Stromal cell of bone marrow (primary cell): ENCODE measurements at regions not wholly inside any gene's neighbourhood (a gene's known extent, or its start where the extent isn't known, plus 50 kb on each side); places are given as distances from the start of the nearest gene placed in this dataset.
"Not testable (repeated sequence)": the region's sequence is repeated elsewhere in the genome, so short reads cannot be mapped to it uniquely, and the experiment has no call there.

Source experiments
- DNase-seq: peaks from one replicate; pipeline ENCODE4 v3.0.0-alpha.2; 2012; ENCODE audit warnings: low read depth

GRCh38 chr14:40368314-40368713 lies 936.1 kb upstream of the FBXO33 start:
- no peak for DNase-seq

GRCh38 chr14:40367717-40368116 lies 935.5 kb upstream of the FBXO33 start:
- no peak for DNase-seq

- DNase-seq, result no peak
Observed at GRCh38 chr14:40365305-40365704, 933.1 kb upstream of the FBXO33 start.

GRCh38 chr14:40362856-40363255 lies 930.6 kb upstream of the FBXO33 start:
- no peak for DNase-seq

- no peak for DNase-seq
Observed at GRCh38 chr14:40354754-40355153, 922.5 kb upstream of the FBXO33 start.

GRCh38 chr14:40348104-40348503 lies 915.9 kb upstream of the FBXO33 start:
- not testable (repeated sequence) for DNase-seq

GRCh38 chr14:40347675-40348074 lies 915.4 kb upstream of the FBXO33 start:
- DNase-seq, result no peak

- DNase-seq, result no peak
Observed at GRCh38 chr14:40346275-40346674, 914.0 kb upstream of the FBXO33 start.

- no peak for DNase-seq
Observed at GRCh38 chr14:40345334-40345733, 913.1 kb upstream of the FBXO33 start.

- DNase-seq, result no peak
Observed at GRCh38 chr14:40340708-40341107, 908.5 kb upstream of the FBXO33 start.

- no peak for DNase-seq
Observed at GRCh38 chr14:40336846-40337245, 904.6 kb upstream of the FBXO33 start.

GRCh38 chr14:40326519-40326918 lies 894.3 kb upstream of the FBXO33 start:
- not testable (repeated sequence) for DNase-seq

- no peak for DNase-seq
Observed at GRCh38 chr14:40318211-40318719, 886.0 kb upstream of the FBXO33 start.

- no peak for DNase-seq
Observed at GRCh38 chr14:40317690-40318089, 885.5 kb upstream of the FBXO33 start.

- no peak for DNase-seq
Observed at GRCh38 chr14:40312296-40312695, 880.1 kb upstream of the FBXO33 start.

GRCh38 chr14:40309124-40309523 lies 876.9 kb upstream of the FBXO33 start:
- DNase-seq, result no peak

GRCh38 chr14:40308240-40308639 lies 876.0 kb upstream of the FBXO33 start:
- DNase-seq, result no peak

- DNase-seq, result no peak
Observed at GRCh38 chr14:40296821-40297220, 864.6 kb upstream of the FBXO33 start.

GRCh38 chr14:40292664-40293063 lies 860.4 kb upstream of the FBXO33 start:
- no peak for DNase-seq

GRCh38 chr14:40282196-40282595 lies 850.0 kb upstream of the FBXO33 start:
- no peak for DNase-seq

- no peak for DNase-seq
Observed at GRCh38 chr14:40280652-40281051, 848.4 kb upstream of the FBXO33 start.

- no peak for DNase-seq
Observed at GRCh38 chr14:40273417-40273816, 841.2 kb upstream of the FBXO33 start.

- DNase-seq, result no peak
Observed at GRCh38 chr14:40271480-40271879, 839.2 kb upstream of the FBXO33 start.

- DNase-seq, result no peak
Observed at GRCh38 chr14:40269436-40269835, 837.2 kb upstream of the FBXO33 start.

- no peak for DNase-seq
Observed at GRCh38 chr14:40268236-40268635, 836.0 kb upstream of the FBXO33 start.
